D341Med (cell line): ENCODE measurements at regions not wholly inside any gene's neighbourhood (a gene's known extent, or its start where the extent isn't known, plus 50 kb on each side); places are given as distances from the start of the nearest gene placed in this dataset.
"Not testable (repeated sequence)": the region's sequence is repeated elsewhere in the genome, so short reads cannot be mapped to it uniquely, and the experiment has no call there.

Source experiments
- DNase-seq: peaks from one replicate; pipeline ENCODE4 v3.0.0; 2012; ENCODE audit warnings: low spot score

- no peak for DNase-seq
Measured at GRCh38 chr4:132383571-132384199, 765.4 kb upstream of the PCDH10 start.

DNA sequence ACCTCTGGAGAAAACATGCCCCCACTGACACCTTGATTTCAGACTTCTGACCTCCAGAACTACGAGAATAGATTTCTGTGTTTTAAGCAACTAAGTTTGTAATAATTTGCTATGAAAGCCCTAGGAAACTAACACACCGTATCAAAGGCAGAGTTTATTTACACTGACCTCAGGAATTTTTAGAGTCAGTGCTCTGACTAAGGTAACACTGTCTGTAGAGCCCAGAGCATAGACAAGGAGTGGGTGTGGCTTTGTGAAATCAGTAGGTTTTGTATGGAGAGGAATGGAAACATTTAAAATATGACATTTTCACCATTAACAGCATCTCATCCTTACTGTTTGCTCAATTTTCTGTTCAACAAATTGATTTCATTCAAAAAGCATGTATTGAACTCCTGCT is 764.4 kb upstream of the PCDH10 start:
- no peak for DNase-seq

GRCh38 chr4:132386130-132386529 is 763.0 kb upstream of the PCDH10 start:
- no peak for DNase-seq

DNA sequence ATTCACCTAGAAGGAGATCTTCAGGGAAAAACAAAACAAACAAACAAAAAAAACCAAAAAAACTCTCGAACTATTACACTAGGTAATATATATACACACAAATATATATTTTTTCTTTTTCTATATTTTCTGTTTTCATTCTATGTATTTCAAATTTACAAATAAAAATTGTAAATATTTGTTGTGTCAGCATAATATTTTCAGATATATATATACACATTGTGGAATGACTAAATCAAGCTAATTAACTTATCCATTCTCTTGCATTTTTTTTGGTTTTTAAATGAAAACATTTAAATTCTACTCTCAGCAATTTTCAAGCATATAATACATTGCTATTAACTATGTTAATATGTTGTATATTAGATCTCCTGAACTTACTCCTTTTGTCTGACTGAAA is 762.0 kb upstream of the PCDH10 start:
- DNase-seq, result no peak

GRCh38 chr4:132395561-132395960 is 753.5 kb upstream of the PCDH10 start:
- no peak for DNase-seq

DNA sequence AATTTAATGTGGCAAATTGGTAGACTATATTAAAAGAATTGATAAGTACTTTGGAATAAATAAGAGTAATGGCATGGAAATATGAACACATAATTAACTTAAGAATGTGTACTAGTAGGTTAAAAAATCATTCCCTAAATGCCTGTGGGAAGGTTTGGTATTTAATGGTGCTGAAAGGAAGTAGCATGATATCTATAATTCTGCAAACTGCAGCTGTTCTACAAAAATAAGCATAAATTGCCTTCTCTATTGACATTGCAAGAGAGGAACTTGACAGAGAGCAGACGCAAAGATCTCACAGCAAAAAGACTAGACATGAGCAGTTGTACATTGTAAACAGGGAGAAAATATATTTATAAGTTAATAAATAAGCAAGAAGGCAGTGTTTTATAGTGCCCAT is 752.5 kb upstream of the PCDH10 start:
- DNase-seq, result no peak

GRCh38 chr4:132417220-132417619 is 731.9 kb upstream of the PCDH10 start:
- no peak for DNase-seq

DNA sequence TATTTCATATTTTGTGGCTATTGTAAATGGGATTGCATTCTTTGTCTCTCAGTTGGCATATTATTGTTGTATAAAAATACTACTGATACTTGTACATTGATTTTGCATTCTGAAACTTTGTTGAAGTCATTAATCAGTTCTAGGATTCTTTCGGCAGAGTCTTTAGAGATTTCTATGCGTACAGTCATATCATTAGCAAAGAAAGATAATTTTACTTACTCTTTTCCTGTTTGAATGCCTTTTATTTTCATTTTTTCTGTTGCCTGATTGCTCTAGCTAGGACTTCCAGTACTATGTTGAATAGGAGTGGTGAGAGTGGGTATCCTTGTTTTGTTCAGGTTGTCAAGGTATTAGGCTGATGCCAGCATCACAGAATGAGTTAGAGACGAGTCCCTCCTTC is 722.0 kb upstream of the PCDH10 start:
- DNase-seq, result no peak

DNA sequence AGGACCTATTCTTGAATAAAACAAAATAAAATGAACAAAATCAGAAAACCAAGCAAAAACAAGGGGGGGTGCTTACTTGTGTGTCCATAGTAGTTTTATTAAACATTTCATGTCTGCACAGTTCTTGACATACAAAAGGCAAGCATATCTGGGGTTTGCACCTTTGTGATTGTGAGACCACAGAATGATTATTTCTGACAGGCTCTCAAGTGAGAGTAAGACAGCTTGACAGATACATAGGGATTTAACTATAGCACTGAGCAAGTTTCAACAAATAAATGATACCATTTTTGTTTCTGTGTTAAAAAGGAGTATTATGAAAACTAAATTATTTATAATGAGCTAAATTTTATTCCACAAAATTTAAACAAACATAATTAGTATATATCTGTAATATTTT is 712.0 kb upstream of the PCDH10 start:
- no peak for DNase-seq

DNA sequence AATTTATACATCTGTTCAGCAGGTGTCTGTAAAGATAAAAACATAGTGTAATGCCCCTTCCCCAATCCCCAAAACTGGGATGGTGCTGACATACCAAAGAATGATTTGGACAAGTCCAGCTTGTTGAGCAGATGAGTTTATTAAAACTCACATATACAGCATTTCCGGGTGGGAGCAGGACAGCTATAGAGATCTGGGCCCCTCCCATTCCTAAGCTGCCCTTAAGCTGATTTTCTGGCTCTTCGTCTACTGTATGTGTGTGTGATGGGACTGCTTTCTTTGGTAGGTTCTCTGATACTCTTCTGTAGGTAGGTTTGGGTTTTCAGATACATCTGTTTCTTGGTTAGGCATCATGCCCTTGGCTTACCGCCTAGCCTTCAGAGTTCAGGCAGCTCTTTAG is 703.7 kb upstream of the PCDH10 start:
- peak; percentile 63 for DNase-seq

- not testable (repeated sequence) for DNase-seq
Measured at GRCh38 chr4:132457987-132458386, 691.1 kb upstream of the PCDH10 start.

DNA sequence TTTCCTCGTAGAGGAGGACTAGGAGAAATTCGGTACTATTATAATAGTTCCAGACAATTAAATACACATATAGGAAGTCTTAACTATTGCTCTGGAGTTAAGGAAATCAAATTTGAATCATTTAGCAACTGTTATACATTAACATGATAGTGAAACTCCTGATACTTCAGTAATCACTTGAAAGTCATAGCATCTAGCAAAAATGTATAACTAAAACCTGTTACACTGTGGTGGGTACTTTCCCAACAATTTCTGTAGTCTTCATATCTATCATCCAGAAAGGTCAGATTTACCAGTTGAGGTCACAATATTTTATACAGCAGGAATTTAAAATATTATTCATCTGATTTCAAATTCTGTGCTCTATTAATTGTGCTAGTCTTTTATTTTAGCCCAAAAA is 669.6 kb upstream of the PCDH10 start:
- DNase-seq, result no peak

GRCh38 chr4:132488555-132488954 is 660.5 kb upstream of the PCDH10 start:
- DNase-seq, result no peak

DNA sequence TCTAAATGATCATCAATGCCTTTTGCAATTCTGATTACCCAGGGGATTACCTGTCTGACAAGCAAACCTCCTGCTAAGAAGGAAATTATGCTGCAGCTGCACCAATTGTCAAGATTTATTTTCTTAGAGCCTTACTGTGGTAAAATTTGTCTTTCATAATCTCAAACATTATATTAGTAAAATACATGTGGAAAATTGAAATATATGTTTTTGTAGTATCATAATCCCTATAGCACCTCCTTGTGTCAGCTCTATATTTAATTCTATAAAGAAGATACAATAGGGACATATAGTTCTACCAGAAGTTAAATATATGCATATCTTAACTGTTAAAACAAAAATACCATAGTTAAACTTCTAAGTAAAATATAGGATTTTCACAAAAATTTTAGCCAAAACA is 655.6 kb upstream of the PCDH10 start:
- no peak for DNase-seq

GRCh38 chr4:132495267-132495812 is 653.8 kb upstream of the PCDH10 start:
- DNase-seq, result not testable (repeated sequence)

- no peak for DNase-seq
Measured at GRCh38 chr4:132498215-132498614, 650.9 kb upstream of the PCDH10 start.

DNA sequence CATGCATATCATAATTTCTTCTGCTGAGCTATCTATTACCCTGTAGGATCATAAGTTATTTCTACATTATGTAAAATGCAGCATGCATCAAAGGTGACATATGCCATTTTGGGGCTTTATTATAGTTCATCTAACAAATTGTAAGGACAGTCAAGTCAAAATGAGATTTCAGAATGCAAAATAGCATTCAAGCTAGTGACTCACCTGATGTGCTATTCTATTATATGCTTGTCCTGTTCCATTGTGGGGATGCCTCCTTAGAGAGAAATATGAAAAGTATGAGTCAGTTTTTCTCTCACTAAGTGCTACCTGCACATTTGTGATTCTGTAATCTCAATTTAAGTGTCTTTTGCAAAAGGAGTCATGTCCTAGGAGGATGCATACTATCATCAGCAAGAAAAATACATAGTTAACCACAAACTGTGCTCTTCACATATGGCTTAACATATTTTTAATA is 647.0 kb upstream of the PCDH10 start:
- no peak for DNase-seq

GRCh38 chr4:132504438-132504837 is 644.7 kb upstream of the PCDH10 start:
- DNase-seq, result no peak

DNA sequence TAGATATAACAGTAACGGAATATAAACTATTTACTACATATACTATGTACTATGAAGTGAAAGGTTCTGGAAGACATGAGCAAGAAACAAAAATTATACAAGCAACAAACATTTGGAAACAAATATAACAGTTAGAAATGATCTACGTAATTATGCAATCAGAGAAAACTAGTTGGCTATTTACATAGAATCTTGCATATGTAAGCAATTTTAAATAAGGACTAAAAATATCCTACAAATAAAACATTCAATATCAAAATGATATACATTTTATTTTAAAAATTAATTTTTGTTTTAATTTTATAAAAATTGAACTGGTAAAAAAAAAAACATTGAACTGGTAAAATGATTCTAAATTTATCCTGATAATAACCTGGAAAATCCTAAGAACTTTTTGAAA is 642.5 kb upstream of the PCDH10 start:
- DNase-seq, result no peak

DNA sequence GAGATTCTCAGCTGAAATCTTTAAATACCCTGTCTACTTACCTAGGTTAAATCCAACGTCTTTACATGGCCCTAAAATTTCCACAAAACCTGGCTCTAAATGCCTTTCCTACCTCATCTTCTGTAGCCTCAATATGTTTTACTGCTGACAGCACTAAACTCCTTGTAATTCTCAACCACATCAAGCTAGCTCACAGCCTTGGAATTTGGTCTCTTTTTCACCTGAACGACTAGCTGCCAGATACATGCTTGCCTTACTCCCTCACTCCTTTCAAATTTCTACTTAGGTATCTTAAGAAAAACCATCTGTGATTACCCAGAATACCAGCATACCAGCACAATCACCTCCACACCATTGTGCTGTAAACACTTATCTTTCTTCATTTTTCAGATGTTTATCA is 635.6 kb upstream of the PCDH10 start:
- no peak for DNase-seq

- no peak for DNase-seq
Measured at GRCh38 chr4:132526652-132527051, 622.4 kb upstream of the PCDH10 start.

GRCh38 chr4:132527817-132528216 is 621.3 kb upstream of the PCDH10 start:
- no peak for DNase-seq

DNA sequence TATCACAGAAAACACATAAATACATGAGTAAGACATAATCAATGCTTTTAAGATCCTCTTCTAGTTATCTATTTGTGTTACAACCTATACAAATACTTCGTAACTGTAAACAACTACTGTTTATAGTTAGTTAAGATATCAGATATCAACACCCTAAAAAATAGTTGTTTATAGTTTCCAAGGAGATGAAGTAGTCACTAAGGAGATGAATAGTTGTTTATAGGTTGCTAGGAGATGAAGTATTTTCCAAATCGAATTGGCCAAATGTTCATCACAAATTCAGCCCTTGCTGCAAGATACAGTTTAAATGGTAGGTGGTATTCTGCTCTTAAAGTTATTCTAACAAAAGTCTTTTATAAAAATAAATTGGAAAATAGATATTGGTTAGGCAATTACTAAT is 618.2 kb upstream of the PCDH10 start:
- DNase-seq, result no peak

DNA sequence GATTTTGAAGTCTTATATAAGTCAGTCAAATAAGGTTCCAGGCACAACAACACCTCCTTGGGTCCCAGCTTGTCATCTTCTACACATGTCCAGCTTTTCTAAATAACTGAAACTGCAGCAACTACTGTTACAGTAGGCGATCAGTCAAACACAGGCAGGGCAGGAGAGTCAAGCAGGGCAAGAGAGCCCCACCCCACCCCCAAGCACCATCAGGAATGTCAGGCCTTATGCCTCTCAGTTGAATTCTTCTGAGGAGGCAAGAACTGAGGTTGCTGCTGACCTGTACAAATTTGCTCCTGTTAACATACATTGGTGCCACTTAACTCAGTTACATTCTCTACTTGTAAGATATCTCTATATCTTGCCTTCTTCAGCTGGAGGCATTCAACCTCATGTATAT is 608.8 kb upstream of the PCDH10 start:
- DNase-seq, result no peak
